Femur (tissue), 1 donor: ENCODE measurements at regions not wholly inside any gene's neighbourhood (a gene's known extent, or its start where the extent isn't known, plus 50 kb on each side); places are given as distances from the start of the nearest gene placed in this dataset.
"Not testable (repeated sequence)": the region's sequence is repeated elsewhere in the genome, so short reads cannot be mapped to it uniquely, and the experiment has no call there.

Experiments used
- DNase-seq: peaks from one replicate; pipeline ENCODE4 v3.0.0-alpha.2; 2017

DNA sequence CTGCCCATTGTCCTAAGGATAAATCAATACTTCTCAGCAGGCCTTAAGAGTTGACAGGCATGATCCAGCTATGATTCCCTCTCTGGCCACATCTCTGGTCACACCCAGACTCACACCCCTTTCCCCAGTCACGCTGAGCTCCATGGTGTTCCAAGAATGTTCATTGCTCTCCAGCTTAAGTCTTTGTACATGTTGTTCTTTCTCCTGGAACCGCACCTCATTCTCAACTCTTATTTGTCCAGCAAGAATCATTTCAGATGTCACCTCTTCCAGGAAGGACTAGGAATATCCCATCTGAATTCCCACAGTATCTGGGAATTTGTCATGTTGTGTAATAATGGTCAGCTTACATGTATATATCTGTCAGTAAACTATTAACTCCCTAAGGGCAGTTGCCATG is 118.3 kb upstream of the GALNT15 start:
- DNase-seq = no peak

DNA sequence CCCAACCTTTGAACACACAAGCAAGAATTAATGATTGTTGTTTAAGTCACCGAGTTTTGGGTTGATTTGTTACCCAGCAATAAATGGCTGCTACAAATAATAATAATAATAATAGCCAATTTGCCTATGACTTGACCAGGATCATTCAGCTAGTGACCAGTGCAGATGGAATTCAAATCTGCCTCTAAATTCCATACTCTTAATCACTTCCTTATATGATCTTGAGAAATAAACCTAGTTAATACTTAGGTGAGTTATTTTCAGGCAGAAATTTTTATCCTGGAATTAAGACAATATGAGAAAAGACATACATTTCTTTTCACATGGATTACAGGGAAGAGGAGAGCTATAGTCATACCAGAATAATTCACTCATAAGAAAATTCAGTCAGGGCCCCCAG is 116.0 kb upstream of the GALNT15 start:
- no peak for DNase-seq

DNA sequence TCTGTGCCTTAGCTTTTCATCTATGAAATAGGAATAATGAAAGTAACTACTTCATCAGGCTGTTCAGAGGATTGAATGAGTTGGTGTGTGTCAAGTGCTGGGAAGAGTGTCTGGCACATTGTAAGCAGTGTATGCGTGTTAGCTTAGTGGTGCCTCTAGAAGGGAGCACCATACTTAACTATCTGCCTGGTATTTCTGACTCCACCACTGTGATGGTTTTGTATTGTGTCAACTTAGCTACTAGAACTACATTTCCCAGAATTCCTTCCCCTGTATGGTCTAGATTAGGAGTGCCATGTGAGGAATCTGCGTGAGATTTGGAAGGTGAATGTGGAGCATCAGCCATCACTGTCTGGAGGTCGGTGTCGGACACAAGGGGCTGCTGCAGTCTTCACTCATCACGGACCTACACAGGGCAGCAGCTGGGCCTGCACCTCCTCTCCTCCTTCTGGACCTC is 115.4 kb upstream of the GALNT15 start:
- no peak for DNase-seq

DNA sequence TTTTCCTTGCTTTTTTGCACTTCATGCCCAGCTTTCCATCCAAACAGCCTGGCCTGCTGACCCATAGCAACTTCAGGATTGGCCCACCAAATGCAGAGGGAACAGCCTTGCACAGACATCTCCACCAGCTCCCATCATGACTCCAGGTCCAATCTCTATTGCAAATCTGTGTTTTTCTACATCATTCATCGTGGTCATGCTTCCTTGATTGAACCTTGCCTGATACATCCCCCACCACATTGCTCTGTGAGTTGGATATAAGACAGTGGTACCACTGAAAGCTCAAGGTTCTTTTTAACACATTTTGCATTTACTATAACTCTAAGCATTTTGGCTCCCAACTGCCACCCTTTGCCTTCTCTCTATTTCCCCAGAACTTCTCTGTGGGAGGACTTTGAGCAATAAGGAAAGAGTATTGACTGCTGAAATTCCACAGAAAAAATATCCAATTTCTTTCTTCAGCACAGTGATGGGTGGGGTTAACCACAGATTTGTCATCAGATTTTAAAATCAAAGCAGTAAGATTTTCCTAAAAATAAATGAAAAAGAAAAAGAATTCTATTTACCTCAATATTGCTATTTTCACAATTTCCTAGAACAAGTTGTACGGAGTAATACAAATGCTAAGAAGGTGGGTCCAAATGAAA is 114.6 kb upstream of the GALNT15 start:
- no peak for DNase-seq

DNA sequence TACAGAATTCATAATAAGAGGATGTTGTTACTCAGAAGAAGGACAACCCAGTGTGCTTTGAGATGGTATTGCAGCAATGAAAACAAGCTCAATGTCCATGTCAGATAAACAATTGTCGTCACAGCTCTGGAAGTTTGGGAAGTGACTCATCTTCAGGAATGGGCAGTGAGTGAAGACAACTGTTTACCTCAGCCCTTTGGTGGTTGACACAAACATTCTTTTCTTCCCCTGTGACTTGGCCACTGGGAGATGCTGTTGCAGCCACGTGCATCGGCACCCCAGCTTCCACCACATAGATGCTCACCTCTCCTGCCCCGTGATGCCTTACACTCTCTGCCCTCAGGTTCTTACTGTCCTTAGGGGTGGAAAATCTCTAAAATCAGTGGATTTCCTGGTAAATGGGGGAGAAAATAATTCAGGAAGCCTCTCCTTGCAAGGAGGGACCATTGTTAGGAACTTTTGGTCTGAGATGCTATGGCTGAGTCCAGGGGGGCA is 114.1 kb upstream of the GALNT15 start:
- DNase-seq = no peak

DNA sequence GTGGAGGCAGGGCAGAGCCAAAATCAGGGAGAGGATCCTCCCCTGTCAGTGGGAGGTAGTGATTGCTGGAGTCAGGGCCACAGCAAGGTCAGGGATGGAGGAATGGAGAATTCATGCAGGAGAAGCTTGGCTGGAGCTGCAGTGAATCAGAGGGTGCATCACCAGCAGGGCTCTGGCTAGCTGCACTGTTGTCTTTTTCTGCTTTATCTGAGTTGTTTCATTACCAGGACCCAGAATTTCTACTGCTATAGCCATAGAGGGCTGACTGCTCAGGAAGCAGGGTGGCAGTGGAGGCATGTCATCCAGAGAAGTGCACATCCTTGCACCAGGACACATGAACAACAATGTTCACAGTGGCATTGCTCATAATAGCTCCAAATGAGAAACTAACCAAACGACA is 113.5 kb upstream of the GALNT15 start:
- DNase-seq = no peak

DNA sequence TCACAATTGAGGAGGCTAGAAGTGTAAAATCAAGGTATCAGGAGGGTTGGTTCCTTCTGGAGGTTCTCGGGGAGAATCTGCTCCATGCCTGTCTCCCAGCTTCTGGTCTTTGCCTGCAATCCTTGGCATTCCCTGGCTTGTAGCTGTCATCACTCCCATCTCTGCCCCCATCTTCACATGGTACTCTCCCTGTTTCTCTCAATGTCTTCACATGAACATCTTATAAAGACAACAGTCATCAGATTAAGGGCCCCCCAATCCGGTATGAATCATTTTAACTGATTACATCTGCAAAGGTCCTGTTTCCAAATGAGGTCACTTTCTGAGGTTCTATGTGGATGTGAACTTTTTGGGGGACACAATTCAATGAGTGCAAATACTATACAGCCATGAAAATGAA is 113.0 kb upstream of the GALNT15 start:
- DNase-seq = no peak

DNA sequence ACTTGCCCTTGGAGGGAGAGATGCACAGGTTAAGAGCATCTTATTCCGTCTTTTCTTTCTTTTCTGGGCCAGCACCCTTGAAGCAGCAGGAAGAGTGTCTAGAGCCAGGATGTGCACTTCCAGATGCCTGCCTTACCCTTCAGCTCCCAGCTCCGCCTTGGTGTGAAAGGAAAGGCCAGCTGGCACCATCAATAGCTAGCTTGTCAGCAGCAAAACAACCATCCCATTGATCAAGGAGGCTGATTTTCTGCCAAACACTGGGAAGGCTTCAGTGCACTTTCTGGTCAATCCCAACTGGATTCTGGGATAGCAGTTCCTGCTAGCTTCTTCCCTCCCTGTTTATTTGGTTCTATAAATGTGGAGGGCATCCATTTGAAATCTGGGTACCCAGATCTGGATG is 110.9 kb upstream of the GALNT15 start:
- DNase-seq = peak; percentile 41

DNA sequence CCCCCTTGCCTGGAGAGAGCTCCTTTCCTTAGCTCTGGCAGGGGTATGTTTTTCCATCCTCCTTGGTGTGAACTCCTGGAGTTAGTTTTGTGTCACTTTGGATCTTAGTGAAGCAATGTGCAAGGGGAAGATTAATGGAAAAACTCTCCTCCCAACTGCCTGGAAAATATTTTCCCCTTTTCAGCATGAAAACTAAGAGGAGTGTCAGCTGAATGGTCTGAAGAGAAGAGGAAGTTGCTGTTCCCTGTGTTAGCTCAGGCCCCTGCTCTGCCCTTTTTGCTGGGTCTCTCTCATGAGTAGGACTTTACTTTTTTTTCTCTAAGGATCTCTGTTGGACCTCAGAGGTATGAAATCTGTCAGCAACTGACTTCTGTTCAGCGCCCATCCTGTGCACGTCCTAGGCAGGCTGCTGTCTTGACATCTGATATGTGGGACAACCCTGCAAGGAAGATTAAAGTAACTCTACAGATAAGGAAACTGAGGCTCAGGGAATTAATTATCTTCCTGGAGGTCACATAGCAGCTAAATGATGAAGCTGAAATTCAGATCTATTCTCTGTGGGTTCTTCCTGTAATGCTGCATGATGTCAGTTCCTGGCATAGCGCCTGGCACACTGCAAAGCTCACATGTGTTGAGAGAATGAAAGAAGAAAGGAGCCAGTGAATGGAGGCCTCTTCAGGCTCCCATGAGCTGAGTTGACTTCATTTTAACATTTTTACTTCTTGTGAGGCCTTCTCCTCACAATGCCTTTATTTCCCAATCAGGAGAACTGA is 109.7 kb upstream of the GALNT15 start:
- peak; percentile 88 for DNase-seq

DNA sequence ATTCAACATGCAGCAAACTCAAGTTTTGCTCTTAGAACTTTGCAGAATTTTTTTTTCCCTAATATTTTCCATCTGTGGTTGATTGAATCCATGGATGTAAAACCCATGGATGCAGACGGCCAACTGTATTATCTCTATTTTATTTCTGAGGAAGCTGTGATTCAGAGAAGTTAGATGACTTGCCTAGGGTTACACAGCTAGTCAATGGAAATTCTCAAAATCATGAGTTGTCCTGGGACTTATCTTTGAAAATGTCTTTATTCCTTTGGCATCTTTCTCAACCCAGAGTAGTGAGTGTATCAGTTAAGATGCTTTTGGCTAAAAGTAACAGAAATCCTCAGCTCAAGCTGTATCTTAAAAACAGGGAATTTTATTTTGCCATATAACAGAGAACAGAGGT is 107.9 kb upstream of the GALNT15 start:
- DNase-seq = no peak

DNA sequence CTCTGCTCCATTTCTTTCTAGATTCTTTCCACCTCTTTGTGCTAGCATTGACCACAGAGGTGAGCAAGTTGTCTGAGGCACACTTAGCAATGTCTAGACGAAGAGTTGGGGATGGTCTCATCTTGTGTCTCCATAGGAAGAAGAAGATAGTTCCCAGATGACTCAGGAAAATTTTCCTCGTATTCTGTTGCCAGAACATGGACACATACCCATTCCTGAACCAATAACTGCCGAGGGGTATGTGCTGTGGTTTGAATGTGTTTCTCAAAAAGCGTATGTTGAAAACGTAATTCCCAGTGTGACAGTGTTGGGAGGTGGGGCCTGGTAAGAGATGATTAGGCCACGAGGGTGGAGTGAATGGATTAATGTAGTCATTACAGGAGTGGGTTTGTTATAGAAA is 107.5 kb upstream of the GALNT15 start:
- no peak for DNase-seq

DNA sequence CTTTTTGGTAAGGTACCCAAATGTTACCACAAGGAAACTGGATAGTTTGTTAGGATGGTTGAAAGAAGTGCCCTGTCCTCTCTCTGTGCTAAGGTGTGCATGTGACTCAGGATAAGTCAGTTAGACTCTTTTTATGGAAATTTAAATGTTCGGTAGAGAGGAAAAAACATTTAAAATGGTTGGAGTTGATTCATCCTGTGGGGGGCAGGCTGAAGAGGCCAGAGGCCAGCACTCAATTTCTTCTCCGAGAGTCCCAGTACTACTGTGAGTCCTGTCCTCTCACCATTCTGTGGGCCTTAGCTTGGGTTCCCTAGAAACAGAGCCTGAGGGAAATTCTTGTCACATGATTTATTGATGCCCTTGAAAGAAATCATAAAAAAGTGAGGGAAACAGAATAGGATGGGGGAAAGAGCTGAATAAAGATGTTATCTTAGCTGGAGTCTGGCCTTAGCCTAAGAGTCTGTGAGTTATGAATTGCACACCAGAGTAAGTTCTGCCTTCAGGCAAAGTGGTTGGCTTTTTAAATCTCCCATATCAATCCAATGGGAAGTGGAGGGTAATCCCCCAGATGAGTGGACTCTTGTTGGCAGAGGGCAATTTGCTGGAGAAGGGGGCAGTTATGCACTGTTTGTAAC is 106.5 kb upstream of the GALNT15 start:
- no peak for DNase-seq

DNA sequence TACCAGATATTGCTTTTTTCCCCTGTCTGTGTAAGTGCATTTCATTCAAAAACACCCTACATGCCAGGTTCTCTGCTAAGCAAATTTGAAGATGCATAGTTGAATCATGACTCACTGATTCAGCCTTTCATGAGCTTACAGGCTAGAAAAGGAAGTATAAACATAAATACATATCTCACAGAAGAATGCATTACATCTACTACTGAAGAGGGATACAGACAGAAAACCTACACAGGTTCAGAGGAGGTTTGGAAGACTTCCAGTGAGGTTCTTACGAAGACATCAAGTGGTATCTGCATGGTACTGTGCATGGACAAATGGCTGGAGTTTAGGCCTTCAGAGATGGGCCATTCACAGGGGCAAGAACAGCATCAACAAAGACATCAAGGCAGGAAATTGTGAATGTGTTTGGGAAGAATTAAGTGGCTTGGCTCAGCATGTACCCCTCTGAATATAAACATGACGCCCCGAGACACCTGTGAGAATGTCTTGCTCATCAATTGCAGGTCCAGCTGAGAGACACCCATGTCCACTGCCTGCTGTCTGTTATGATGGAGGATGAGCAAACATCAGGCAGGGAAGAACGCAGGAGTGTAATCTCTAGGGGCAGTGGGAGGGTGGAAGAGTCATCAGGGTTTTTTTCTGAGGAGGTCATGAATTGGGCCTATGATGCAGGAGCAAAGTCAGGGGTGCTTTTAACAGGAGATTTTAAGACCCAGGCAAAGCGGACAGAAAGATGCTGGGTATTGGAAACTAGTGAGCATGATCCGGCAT is 105.1 kb upstream of the GALNT15 start:
- no peak for DNase-seq

DNA sequence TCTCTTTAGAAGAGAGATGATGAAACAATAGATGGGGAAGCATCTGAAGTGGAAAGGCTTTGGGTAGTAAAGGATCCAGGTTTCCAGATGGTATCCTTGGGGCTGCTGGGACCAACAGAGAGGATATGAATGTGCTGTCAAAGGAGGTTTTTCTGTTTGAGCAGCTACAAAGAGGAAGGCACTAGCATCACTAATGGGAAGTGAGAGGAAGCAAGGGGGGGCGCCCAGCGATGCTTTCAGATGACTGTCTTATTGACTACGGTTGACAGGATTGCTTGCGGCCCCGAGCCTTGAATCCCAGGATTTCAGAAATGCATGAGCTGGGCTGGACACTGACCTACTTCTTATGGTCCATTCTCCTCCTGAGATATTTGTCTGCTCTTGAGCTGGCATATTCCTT is 103.8 kb upstream of the GALNT15 start:
- no peak for DNase-seq

DNA sequence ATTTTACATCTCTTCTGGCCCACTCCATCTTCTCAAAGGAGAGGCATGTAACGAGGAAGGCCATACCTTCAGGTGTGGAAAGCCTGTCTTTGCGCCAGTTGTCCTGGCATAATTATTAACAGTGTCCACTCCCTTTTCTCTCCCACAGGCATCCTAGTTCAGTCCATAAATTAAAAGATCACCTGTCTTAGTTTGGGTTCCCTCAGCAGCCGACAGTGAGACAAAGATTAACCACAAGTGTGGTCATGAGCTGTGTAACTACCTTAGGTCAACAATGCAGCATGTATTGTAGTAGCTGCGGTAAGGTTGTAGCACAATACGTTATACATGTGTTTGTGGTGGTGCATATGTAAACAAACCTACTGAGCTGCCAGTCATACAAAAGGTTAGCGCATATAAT is 103.3 kb upstream of the GALNT15 start:
- no peak for DNase-seq

DNA sequence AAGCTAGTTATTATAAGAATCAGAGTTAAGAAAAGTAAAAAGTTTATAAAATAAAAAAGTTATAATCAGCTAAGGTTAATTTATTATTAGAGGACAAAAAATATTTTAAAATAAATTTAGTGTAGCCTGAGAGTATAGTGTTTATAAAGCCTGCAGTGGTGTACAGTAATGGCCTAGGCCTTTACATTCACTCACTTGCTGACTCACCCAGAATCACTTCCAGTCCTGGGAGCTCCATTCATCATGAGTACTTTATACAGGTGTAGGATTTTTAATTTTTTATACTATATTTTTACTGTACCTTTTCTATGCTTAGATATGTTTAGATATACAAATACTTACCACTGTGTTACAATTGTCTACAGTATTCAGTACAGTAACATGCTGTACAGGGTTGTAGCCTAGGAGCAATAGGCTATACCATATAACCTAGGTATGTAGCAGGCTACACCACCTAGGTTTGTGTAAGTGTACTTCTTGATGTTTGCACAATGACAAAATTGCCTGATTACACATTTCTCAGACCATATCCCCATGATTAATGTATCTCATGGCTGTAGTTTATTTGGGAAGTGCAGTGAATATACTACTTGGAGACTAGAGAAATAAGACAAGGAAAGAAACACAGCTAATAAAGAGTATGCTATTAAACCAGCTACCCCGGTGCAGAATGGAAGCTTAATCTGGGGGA is 101.9 kb upstream of the GALNT15 start:
- DNase-seq = no peak

DNA sequence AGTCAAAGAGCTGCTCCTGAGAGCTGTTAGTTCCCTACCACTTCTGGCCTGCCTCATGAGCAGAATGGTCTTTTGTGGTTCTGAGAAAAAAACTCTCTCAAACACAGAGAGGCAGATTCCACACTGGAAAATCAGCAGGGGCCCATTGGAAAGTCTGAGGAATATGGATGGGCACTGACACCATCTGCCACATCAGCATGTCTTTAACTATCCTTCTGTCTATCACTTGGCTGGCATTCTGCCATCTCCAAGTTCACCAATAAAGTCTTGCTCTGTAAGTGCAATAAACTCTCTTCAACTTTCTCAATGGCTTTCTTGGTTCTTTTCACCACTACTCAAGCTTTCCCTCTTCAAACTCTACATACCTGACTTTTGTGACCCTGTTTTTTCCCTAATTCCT is 101.3 kb upstream of the GALNT15 start:
- no peak for DNase-seq

DNA sequence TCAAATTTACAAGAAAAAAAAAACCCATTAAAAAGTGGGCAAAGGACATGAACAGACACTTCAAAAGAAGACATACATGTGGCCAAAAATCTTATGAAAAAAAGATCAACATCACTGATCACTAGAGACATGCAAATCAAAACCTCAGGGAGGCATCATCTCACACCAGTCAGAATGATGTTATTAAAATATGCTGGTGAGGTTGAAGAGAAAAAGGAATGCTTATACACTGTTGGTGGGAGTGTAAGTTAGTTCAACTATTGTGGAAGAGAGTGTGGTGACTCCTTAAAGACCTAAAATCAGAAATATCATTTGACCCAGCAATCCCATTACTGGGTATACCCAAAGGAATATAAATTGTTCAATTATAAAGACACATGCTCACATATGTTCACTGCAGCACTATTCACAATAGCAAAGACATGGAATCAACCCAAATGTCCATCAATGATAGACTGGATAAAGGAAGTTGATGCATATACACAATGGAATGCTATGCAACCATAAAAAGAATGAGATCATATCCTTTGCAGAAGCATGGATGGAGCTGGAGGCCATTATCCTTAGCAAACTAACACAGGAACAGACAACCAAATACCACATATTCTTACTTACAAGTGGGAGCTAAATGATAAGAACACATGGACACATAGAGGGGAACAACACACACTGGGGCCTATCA is 100.3 kb upstream of the GALNT15 start:
- not testable (repeated sequence) for DNase-seq

DNA sequence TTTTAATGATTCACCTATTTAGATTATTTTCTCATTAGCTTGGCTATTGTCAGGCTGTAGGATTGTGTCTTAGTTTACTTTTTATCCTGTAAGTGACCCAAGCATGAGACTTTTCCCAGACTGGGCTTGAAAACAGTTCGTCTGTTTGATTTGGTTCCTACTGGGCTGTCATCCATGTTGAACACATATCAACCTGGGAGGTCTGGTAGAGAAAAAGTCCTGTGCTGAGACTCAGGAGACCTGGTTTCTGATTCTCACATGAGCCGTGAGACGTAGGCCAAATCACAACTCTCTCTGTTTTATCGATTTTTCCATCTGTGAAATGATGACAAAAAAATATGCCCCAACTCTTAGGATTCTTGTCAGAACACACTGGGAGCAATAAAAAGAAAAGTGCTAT is 98.8 kb upstream of the GALNT15 start:
- DNase-seq = no peak

DNA sequence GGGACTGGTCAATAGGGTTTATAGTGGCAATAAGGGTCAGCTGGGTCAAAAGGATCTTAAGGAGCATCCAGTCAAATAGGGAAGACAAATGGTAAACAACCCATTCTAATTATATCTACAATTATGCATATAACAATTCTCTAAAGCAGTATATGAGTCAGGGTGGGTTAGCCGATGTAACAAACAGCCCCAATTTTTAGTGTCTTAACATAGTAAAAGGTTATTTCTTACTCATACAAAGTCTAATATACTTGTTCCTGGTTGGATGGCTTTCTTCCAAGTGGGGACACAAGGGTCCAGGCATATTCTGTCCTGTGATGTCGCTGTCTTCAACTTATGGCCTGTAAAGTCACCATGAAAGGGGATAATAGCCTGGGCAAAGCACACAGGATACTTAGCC is 97.9 kb upstream of the GALNT15 start:
- DNase-seq = no peak

DNA sequence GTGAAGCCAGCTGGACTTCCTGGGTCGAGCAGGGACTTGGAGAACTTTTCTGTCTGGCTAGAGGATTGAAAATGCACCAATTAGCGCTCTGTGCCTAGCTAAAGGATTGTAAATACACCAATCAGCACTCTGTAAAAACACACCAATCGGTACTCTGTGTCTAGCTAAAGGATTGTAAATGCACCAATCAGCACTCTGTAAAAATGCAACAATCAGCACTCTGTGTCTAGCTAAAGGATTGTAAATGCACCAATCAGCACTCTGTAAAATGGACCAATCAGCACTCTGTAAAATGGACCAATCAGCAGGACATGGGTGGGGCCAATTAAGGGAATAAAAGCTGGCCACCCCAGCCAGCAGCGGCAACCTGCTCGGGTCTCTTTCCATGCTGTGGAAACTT is 97.3 kb upstream of the GALNT15 start:
- not testable (repeated sequence) for DNase-seq

DNA sequence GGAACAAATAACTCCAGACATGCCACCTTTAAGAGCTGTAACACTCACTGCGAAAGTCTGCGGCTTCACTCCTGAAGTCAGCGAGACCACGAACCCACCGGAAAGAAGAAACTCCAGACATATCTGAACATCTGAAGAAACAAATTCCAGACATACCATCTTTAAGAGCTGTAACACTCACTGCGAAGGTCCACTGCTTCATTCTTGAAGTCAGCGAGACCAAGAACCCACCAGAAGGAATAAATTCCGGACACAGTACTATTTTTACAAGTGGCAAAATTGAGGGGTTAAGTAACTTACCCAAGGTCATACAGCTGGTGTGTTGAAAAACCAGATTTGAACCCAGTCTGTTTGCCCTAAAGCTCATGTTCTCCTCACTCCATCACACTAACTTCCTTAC is 96.8 kb upstream of the GALNT15 start:
- not testable (repeated sequence) for DNase-seq
